GM20000 (cell line): ENCODE measurements at regions not wholly inside any gene's neighbourhood (a gene's known extent, or its start where the extent isn't known, plus 50 kb on each side); places are given as distances from the start of the nearest gene placed in this dataset.

ENCODE experiments used
- DNase-seq: peaks from one replicate; pipeline ENCODE4 v3.0.0; 2012; ENCODE audit warnings: low spot score
- CTCF ChIP-seq: IDR thresholded peaks from 2 replicates; pipeline ENCODE4 v1.5.1; 2012; ENCODE audit warnings: mild to moderate bottlenecking, control low read depth; ENCODE audit errors: extremely low read depth, missing control alignments

DNA sequence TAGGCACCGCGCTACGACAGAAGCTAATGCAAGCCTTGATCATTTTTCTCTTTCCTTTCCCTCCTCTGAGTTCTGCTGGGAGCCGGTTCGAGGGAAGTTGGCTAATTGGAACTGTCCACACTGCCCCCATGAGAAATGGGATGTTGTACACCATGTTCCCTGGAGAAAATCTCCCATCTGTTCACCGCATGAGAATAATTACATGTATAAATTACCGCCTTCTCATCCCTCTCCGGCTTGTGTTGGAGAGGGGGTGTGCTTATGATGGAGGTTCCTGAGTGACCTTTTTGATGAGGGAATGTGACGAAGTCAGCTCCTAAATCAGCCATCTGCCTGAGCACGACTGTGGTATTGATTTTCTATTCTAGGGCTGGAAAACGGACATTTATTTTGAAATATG, 320.2 kb upstream of the SULF2 start:
- no peak for TF ChIP-seq CTCF
- no peak for DNase-seq

GRCh38 chr20:48102931-48103660, 317.8 kb upstream of the SULF2 start:
- DNase-seq, result no peak
- no peak for TF ChIP-seq CTCF

GRCh38 chr20:48102076-48102787, 317.0 kb upstream of the SULF2 start:
- DNase-seq, result no peak
- TF ChIP-seq CTCF, result no peak

DNA sequence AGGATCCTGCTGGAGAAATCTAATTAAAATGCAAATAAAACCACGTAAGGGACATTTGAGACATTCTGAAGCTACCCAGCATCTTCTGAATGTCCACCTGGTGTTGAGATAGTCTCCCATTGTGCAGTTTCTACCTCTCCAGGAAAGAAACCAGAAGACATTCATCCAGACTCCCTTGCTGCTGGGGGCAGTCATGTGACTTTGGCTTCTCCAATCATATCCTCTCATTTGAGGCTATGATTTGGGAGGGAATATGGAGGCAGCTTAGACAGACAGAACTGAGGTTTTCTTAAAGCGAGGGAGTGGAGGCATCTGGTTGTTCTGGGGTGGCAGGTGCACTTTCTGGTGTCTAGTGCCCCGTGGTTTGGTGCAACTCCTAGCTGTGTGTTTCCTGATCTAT, 315.2 kb upstream of the SULF2 start:
- no peak for DNase-seq
- no peak for TF ChIP-seq CTCF

DNA sequence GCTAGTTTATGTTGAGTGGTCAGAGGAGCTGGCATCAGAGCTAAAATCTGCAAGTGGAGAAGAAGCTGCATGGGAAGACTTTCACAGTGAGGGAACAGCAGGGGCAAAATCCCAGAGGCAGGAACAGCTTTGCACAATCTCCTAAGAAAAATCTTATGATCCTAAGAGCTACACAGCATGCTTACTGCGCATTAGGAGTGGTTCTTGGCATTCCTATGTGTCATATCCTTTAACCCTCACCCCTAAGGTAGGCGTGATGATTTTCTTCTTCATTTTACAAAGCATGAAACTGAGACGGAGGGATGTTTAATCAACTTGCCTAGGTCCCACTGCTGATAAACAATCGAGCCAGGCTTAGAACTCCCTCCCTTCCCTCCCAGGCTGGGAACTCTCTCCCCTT, 313.6 kb upstream of the SULF2 start:
- DNase-seq, result no peak

DNA sequence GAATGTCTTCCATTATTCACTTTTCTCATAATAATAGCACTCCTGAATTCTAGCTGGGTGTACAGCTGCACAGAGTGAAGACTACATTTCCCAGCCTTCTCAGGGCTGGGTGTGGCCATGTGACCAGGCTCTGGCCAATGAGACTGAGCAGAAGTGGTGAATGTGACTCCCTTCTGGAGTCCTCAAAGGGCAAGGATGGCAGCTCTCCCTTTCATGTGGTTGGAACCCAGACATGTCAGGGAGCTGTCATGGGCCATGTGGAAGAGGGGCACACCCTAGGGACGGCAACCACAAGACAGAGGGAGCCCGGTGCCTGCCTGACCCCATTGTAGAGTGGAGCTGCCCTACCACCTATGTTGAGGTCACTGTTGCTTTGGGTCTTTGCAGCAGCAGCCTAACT, 312.8 kb upstream of the SULF2 start:
- no peak for TF ChIP-seq CTCF
- no peak for DNase-seq

More for the DNA sequence above, 313.6 kb upstream of the SULF2 start:
- no peak for TF ChIP-seq CTCF
